PC-3 (cell line): ENCODE measurements at regions not wholly inside any gene's neighbourhood (a gene's known extent, or its start where the extent isn't known, plus 50 kb on each side); places are given as distances from the start of the nearest gene placed in this dataset.

ENCODE experiments used
- ATAC-seq: fragments of 200-7000 bp; cut with Tn5 transposase; 2 replicates; pipeline ENCODE4 v1.9.1; 2020; ENCODE audit warnings: mild to moderate bottlenecking, moderate library complexity
- BruUV-seq: library from RNA; stranded (reverse); fragments of 400-500 nt; replicated peaks from 2 replicates; lab custom pipeline; 2021; lab: Mats Ljungman, UMichigan
- CTCF ChIA-PET: fragments of 300-600 bp; sonication (Branson Sonifier 250); formaldehyde crosslinking; loops from one replicate; lab custom pipeline; 2022; ENCODE audit warnings: antibody characterized with exemption; lab: Charles Lee
- POLR2A ChIA-PET: fragments of 300-600 bp; sonication (Branson Sonifier 250); formaldehyde crosslinking; loops from one replicate; lab custom pipeline; 2022; ENCODE audit warnings: antibody characterized with exemption; ENCODE audit not compliant: unreplicated experiment; lab: Charles Lee
- DNase-seq: peaks from one replicate; pipeline ENCODE4 v3.0.0-alpha.2; 2015
- H2AFZ ChIP-seq: fragments of 300-600 bp; sonication (generic); 2 replicates; pipeline ENCODE4 v1.6.0; 2016; ENCODE audit warnings: antibody characterized with exemption, low read length
- H3F3A ChIP-seq: fragments of 300-600 bp; sonication (generic); one replicate; pipeline ENCODE4 v1.6.0; 2017; ENCODE audit warnings: antibody characterized with exemption, low read length, control low read depth, mild to moderate bottlenecking; ENCODE audit not compliant: unreplicated experiment
- H3K27ac ChIP-seq: fragments of 300-600 bp; sonication (generic); 2 replicates; pipeline ENCODE4 v1.5.1; 2016; ENCODE audit warnings: mild to moderate bottlenecking, low read length
- H3K27me3 ChIP-seq: fragments of 300-600 bp; sonication (generic); 2 replicates; pipeline ENCODE4 v1.6.1; 2016; ENCODE audit warnings: low read length, mixed read lengths
- H3K36me3 ChIP-seq: fragments of 300-600 bp; sonication (generic); 2 replicates; pipeline ENCODE4 v1.6.1; 2016; ENCODE audit warnings: low read depth, mixed run types, low read length, mixed read lengths
- H3K4me1 ChIP-seq: fragments of 300-600 bp; sonication (generic); 2 replicates; pipeline ENCODE4 v1.5.1; 2016; ENCODE audit warnings: low read length; ENCODE audit not compliant: insufficient read depth
- H3K4me2 ChIP-seq: fragments of 300-600 bp; sonication (generic); 2 replicates; pipeline ENCODE4 v1.6.0; 2016; ENCODE audit warnings: low read length
- H3K4me3 ChIP-seq: fragments of 300-600 bp; sonication (generic); 2 replicates; pipeline ENCODE4 v1.5.1; 2016; ENCODE audit warnings: mild to moderate bottlenecking, low read length, mixed read lengths
- H3K79me2 ChIP-seq: fragments of 300-600 bp; sonication (generic); 2 replicates; pipeline ENCODE4 v1.6.1; 2017; ENCODE audit warnings: low read length, mixed read lengths
- H3K9ac ChIP-seq: fragments of 300-600 bp; sonication (generic); 2 replicates; pipeline ENCODE4 v1.6.0; 2016; ENCODE audit warnings: mild to moderate bottlenecking, low read length
- H3K9me2 ChIP-seq: fragments of 300-600 bp; sonication (generic); replicated peaks from 2 replicates; pipeline ENCODE4 v1.6.1; 2016; ENCODE audit warnings: mixed run types, low read length, mixed read lengths
- H3K9me3 ChIP-seq: fragments of 300-600 bp; sonication (generic); 2 replicates; pipeline ENCODE4 v1.6.1; 2016; ENCODE audit warnings: low read length, mixed read lengths
- H4K20me1 ChIP-seq: fragments of 300-600 bp; sonication (generic); 2 replicates; pipeline ENCODE4 v1.6.1; 2016; ENCODE audit warnings: low read length, mixed read lengths
- EZH2 ChIP-seq: fragments of 300-600 bp; sonication (generic); IDR thresholded peaks from one replicate; pipeline ENCODE4 v1.6.1; 2017; ENCODE audit warnings: antibody characterized with exemption, mild to moderate bottlenecking, low read length; ENCODE audit not compliant: unreplicated experiment
- EZH2phosphoT487 ChIP-seq: fragments of 300-600 bp; sonication (generic); IDR thresholded peaks from 2 replicates; pipeline ENCODE4 v1.6.1; 2018; ENCODE audit warnings: mild to moderate bottlenecking, antibody characterized with exemption, low read length, borderline replicate concordance
- intact Hi-C: fragments of 100-400 bp; cut with micrococcal nuclease; formaldehyde crosslinking; loops from 2 replicates; pipeline ENCODE4 v1.9.0; 2023
- TF ChIP-seq, protein P1 (sequence below): fragments of 300-600 bp; sonication (generic); conservative IDR thresholded peaks from 2 replicates; pipeline ENCODE4 v1.5.1; 2017; ENCODE audit warnings: antibody characterized with exemption, low read depth, mild to moderate bottlenecking, low read length

DNA sequence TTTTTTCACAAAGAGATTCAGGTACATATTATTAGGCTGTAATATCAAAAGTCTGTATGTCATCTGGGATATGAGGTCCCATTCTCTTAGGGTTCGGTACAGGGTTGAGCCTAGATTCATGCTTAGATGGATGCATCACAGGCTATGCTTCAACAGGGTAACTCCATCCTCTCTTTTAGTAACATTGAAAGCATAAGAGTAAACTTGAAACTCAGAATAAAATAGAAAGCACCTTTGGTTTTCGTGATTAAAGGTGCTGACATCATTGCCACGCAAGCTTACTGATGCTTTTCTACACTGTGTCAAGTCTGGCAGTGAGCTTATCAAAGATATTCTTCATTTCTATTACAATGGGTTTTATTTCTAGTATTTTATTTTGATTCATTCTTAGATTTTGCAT, 419.1 kb upstream of the DSEL start:
- Histone ChIP-seq H3K27me3 (no peaks in the 10 kb centered on the region), H3K4me3 (no peak overlapping the region), H3K36me3 (no peaks in the 10 kb centered on the region), H3K4me2 (no peak overlapping the region), H3K27ac (no peak overlapping the region), H3K9ac (no peak overlapping the region), H3K9me2 (no peaks in the 10 kb centered on the region), H3K79me2 (no peaks in the 10 kb centered on the region), H4K20me1 (no peaks in the 10 kb centered on the region), H3F3A (no peaks in the 10 kb centered on the region), H3K4me1 (peaks cover 13% of the 10 kb centered on the region), H2AFZ (no peak overlapping the region), H3K9me3 (no peaks in the 10 kb centered on the region)
- DNase-seq: no peak
- ChIA-PET CTCF (no interaction called here), POLR2A (no interaction called here)
- intact Hi-C loops: no loop called here
- no TSS peak for BruUV-seq
- TF ChIP-seq EZH2 (no peak), EZH2phosphoT487 (no peak)
- TF ChIP-seq, protein P1, sequence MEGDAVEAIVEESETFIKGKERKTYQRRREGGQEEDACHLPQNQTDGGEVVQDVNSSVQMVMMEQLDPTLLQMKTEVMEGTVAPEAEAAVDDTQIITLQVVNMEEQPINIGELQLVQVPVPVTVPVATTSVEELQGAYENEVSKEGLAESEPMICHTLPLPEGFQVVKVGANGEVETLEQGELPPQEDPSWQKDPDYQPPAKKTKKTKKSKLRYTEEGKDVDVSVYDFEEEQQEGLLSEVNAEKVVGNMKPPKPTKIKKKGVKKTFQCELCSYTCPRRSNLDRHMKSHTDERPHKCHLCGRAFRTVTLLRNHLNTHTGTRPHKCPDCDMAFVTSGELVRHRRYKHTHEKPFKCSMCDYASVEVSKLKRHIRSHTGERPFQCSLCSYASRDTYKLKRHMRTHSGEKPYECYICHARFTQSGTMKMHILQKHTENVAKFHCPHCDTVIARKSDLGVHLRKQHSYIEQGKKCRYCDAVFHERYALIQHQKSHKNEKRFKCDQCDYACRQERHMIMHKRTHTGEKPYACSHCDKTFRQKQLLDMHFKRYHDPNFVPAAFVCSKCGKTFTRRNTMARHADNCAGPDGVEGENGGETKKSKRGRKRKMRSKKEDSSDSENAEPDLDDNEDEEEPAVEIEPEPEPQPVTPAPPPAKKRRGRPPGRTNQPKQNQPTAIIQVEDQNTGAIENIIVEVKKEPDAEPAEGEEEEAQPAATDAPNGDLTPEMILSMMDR: no peak
- no peak for ATAC-seq

DNA sequence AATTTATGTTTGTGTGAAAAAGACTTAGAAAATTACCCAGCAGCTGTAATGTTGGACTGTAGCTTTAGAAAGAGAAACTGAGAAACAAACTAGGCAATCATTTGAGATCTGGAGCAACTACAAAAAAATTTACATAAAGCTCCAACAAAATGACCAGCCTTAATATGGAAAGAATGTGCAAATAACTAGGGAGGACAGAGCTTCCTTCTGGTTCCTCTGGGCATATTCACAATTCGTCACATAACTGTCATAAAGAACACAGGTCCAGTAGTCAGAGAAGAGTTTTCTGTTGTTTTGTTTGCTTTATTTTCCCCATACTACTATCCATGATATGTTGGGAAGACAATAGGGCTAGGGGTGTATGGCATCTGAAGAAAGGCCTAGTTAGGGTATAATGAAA, 416.8 kb upstream of the DSEL start:
- H3F3A ChIP-seq: no peaks in the 10 kb centered on the region
- H3K27ac ChIP-seq: no peak overlapping the region
- ChIA-PET CTCF (interaction anchor here (0.6 kb wide), 1 partner anchor 825 kb away, joined by 5 read pairs; no protein-coding TSS in a partner anchor), POLR2A (no interaction called here)
- peaks cover 16% of the 10 kb centered on the region for H3K4me1 ChIP-seq
- H3K36me3 ChIP-seq: no peaks in the 10 kb centered on the region
- H3K4me3 ChIP-seq: no peak overlapping the region
- no peaks in the 10 kb centered on the region for H3K79me2 ChIP-seq
- no TSS peak for BruUV-seq
- DNase-seq (no peak), ATAC-seq (no peak)
- no peak overlapping the region for H3K4me2 ChIP-seq
- intact Hi-C loops: loop anchor here (5.0 kb wide), 1 partner anchor 416 kb away; the partner anchor contains the start of gene DSEL
- H4K20me1 ChIP-seq: no peaks in the 10 kb centered on the region
- no peak overlapping the region for H3K9ac ChIP-seq
- H3K9me3 ChIP-seq: no peaks in the 10 kb centered on the region
- TF ChIP-seq EZH2phosphoT487 (no peak), EZH2 (no peak)
- TF ChIP-seq, protein P1: no peak
- no peaks in the 10 kb centered on the region for H3K9me2 ChIP-seq
- H3K27me3 ChIP-seq: no peaks in the 10 kb centered on the region
- no peak overlapping the region for H2AFZ ChIP-seq

DNA sequence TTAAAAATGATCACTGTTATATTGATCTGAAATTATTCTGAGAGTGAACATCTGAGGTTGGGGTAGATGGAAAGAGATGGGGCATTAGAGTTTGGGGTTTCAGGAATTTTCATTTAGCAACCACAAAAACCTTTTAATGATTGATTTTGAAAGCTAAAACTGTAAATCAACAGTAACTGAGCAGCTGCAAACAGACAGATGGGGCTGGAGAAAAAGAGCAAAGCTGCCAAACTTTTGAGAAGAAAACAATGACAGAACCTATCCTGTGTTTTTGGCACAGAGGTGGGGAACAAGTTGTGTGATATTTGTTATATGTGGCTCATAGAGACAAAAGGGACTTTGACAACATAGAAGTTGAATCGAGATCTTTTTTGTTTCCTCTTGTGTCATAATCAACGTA, 415.8 kb upstream of the DSEL start:
- no TSS peak for BruUV-seq
- Histone ChIP-seq H3K79me2 (no peaks in the 10 kb centered on the region), H3K36me3 (no peaks in the 10 kb centered on the region), H3K9ac (no peak overlapping the region), H3K4me2 (no peak overlapping the region), H4K20me1 (no peaks in the 10 kb centered on the region), H3K4me1 (peaks cover 16% of the 10 kb centered on the region), H3K27ac (no peak overlapping the region), H3K27me3 (no peaks in the 10 kb centered on the region), H3F3A (no peaks in the 10 kb centered on the region), H2AFZ (no peak overlapping the region), H3K9me2 (no peaks in the 10 kb centered on the region), H3K9me3 (no peaks in the 10 kb centered on the region), H3K4me3 (no peak overlapping the region)
- ATAC-seq: no peak
- ChIA-PET CTCF (no interaction called here), POLR2A (no interaction called here)
- intact Hi-C loops: loop anchor here (5.0 kb wide), 1 partner anchor 415 kb away; the partner anchor contains the start of gene DSEL
- no peak for DNase-seq
- TF ChIP-seq EZH2 (no peak), EZH2phosphoT487 (no peak)
- TF ChIP-seq, protein P1: no peak
